NOMO-1 treated with dmso at 0.1 percent for 144 hours (cell line): ENCODE measurements at regions not wholly inside any gene's neighbourhood (a gene's known extent, or its start where the extent isn't known, plus 50 kb on each side); places are given as distances from the start of the nearest gene placed in this dataset.

Source experiments
- DNase-seq: peaks from one replicate; lab custom pipeline; 2025; ENCODE audit not compliant: unreplicated experiment; lab: John Stamatoyannopoulos, UW

GRCh38 chr9:13369431-13369830 lies 89.9 kb upstream of the MPDZ start:
- no peak for DNase-seq

GRCh38 chr9:13367784-13368183 lies 88.3 kb upstream of the MPDZ start:
- no peak for DNase-seq

GRCh38 chr9:13364271-13365000 lies 84.9 kb upstream of the MPDZ start:
- no peak for DNase-seq

DNA sequence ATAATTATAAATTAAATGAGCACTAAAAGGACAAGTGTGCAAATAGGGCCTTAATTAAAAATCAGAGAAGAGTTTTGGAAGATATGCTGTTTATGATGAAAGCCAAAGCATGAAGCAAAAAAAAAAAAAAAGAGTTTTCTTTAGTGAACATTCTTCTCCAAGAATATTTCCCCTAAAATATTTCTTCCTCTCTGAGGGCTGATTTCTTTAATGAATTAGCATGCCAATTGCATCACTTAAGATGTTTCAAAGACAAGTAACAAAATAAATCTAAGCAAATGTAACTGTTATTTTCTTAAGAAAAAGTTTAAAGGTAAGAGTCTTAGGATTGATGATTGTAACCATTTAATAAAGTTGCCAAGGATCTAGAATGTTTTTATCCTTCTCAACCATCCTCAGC lies 81.6 kb upstream of the MPDZ start:
- no peak for DNase-seq

- DNase-seq: no peak
Observed at GRCh38 chr9:13360188-13360587, 80.7 kb upstream of the MPDZ start.

DNA sequence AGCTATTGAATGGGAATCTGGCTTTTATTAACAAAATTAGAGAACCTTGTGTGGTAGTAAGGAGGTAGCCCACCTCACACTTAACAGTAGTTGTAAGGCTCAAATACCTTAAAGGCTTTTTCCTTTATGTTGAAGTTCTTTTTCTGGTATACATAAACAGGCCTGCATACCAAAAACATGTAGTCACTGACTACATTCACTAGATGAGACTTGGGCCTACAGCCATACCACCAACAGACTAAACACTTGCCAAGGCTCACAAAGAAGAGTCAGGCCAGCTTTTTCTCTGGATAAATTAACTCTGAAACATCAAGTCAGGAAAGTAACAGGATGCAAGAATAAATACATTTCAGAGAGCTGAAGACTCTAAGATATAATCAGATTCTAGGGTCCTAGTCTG lies 78.6 kb upstream of the MPDZ start:
- DNase-seq: no peak

- DNase-seq: no peak
Observed at GRCh38 chr9:13354733-13355132, 75.2 kb upstream of the MPDZ start.

- DNase-seq: no peak
Observed at GRCh38 chr9:13352451-13352979, 73.0 kb upstream of the MPDZ start.

DNA sequence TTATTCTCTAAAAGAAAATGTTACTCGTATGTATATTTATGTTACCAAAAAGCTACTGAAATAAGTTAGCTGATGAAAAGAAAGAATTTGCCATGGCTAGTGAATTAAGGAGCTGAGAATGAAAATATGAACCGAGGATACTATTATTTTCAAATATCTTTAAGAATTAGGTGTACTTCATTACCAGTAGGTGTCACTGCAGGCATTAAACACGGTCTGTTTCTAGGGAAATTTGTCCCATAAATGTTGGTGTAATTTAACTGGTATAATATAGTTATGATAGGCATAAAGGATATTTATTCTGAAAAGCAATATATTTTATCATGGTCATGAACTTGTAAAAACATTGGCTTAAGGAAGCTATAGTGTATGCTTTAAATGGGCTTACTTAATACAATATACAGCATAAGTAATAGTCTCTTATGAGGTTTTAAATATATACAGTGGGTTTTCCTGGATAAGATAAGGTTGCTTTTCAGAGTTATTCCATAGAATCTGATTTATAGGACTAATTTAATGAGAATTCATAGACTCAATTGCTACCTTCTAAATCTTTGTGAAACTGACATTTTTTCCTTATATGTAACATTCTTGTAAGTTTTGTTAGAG lies 72.4 kb upstream of the MPDZ start:
- DNase-seq: no peak

DNA sequence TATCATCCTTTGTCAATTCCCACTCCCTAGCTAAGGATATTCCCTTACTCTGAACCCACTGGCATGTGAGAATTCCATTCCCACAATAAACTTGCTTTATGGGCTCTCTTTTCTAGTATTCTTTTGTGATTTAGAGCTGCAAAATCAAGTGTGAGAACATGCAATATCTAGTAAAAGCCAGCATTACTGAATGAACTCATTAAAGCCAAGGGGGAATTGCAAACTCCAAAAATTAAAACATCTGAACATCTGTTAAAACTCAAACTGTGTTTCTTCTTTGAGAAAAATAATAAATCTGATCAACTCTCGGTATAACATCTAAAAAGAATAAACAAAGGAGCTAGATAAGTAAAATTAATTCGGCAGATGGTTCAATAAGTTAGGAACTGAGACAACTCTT lies 53.1 kb upstream of the MPDZ start:
- DNase-seq: no peak

- no peak for DNase-seq
Observed at GRCh38 chr9:13331320-13331719, 51.8 kb upstream of the MPDZ start.

DNA sequence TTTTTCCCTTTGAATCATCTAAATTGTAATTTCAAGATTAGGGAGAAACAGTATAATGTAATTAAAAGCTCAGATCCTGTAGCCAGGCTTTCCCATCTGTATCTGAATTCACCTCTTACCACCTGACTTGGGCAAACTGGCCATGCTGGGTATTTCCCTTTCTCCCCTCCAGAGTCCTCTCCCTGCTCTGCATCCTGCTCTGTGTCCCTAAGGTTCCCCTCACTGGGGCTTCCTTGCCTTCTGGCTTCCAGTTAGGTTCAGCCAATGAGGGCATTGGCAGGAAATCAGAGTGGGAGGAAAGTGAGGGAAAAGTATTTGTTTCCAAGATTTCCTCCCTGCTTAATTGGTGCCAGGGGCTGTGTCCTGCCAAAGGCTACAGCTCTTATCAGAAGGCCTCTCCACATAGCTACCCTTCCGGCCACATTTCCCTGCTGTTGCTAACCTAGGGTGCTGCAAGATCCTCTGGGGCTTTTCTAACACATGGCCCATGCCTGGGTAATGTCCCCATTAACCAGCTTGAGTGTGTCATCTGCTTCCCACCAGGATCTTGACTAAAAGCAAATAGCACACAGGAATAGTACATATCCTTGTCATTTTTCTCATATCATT lies 51.0 kb upstream of the MPDZ start:
- no peak for DNase-seq
